ENCODE measurements at regions not wholly inside any gene's neighbourhood (a gene's known extent, or its start where the extent isn't known, plus 50 kb on each side); places are given as distances from the start of the nearest gene placed in this dataset.

DNA sequence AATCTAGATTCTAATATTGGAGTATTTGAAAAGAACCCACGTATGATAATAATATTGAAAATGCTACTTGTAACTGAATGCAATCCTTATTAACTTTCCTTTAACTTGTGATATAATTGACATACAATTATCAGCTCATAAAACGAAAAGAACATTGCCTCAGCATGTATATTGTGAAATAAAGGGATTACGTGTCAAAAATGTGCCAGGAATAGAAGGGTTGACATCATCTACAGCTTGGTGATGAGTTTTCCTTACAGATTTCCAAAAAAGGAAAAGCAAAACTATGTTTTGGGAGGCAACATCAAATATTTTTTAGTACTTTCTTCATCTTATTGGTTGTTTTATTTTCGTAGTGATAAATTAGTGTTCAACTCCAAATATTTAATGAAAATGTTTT lies 266.0 kb upstream of the PTGER4 start:
- DNase-seq: no peak

DNA sequence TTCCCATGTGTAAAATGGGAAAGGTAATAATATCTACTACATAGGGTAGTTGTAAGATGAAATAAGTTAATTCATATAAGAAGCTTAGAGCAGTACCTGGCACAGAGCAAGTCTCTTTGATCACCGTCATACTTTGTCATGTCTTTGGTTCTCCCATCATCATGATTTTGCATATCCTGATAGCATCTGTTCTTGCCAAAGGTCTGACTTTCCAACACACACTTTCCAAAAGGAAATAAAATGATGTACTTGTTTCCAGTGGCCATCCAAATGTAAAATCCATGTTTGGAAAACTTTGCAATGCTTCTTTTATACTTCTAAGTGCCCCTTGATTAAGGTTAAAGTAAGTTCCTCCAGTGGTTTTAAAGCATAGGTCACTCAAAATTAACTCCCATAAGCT lies 266.9 kb upstream of the PTGER4 start:
- DNase-seq: no peak

DNA sequence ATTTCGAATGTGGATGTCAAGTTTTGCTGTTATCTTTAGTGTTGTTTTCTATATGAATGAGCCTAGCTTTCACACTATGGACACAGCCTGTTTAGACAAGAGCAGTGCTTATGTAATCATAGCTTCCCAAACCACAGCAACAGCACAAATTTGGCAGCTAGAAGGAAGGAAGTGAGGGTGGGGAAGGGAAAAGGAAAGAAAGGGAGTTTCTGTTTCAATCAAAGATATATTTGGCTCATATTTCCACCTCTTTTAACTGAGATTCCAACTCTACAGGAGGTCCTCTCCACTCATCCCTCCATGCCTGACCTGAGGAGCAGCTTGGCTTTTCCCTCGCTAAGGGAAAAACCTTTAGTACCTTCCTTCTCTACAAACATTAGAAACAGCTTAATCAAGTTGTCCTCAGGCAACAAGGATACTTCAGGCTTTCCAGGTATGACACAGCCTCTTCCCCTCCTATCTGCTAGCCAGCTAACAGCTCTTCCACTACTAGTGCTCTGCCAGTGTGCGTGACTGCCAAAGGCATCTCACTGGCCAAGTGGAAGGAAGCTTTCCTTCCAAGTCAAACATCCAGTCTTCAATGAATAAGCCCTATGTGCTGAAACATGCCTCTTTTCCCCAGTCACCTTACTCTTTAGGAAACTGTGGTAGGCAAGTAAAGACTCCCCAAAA lies 268.6 kb upstream of the PTGER4 start:
- no peak for DNase-seq

DNA sequence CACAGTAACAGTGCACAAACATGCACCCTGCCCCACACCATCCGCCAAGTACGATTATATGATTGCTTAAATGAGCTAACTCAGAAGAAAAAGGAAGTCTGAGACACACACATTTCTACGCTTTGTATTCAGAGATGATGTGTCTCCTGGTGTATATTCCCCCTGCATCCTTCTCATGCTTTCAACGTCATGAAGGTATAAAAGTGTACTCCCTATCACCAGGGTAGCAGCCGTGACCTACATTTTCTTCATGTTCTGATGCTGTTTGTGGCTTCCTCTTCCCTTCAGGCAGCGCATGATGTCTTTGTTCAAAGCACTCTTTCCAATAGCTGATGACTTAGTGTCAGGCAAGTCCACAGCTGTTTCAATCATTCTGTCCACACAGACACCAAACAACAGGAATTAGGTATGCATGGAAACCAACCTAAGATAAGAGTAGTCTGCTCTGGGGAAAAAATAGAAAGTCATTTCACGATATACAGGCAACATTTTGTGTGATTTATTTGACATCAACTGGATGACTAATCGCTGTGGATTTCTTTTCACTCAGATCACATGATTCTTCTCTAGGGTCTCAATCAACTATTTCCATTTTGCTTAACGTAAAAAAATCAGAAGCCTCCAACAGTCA lies 269.4 kb upstream of the PTGER4 start:
- peak; percentile 42 for DNase-seq

GRCh38 chr5:40409601-40410000 lies 270.1 kb upstream of the PTGER4 start:
- DNase-seq: peak; percentile 6

DNA sequence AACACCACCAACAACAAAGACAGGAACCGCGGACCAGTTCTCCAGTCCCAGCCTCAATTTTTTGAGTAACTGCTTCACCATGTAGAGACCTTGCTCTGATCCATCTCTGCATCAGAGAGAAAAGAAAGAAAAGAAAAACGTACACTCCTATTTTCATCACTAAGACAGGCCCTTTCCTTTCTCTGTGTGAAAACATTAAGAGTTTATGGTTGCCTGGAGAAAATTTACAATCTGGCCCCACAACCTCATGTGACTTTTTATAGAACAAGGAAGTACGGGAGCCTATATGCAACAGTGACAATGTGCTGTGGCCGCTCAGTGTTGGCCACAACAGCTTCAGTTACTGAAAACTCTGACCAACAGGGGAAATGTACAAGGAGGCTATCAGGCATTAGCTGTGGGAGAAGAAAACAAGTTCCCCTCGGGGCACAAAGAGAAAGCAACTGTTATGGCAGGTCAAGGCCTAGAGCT lies 272.9 kb upstream of the PTGER4 start:
- no peak for DNase-seq

DNA sequence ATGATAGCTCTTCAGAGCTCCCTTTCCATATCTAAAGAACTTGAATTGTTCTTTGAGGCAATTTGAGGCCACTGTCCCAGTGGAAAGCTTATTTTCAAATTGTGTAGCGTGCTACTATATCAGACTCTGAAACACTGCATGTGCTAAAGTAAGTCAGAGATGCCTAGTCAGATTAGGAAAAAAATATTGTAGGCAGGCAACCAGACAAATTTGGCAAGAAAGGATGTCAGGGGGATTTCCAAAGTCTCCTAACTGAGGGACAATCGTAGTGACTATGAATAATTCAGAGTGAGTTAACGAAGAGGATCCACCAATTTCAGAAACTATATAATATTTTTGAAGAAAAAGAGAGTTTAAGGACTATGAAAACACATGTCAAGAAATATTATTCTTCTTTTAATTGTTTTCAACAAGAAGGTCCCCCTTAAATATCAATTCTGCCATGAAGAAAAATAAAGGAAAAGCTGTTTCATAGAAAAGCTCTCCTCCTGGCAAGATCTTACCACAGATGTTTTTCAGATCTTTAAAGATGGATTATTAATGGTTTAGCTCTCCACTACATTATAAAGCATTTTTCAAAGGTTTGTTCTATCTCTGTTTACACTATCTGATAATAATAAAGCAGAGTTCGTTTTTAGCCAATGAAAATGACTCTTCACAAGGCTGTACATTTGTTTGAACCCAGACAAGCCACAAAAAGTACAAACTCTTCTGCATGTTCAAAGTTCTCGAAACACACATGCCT lies 273.5 kb upstream of the PTGER4 start:
- no peak for DNase-seq

GRCh38 chr5:40405230-40405629 lies 274.5 kb upstream of the PTGER4 start:
- no peak for DNase-seq

DNA sequence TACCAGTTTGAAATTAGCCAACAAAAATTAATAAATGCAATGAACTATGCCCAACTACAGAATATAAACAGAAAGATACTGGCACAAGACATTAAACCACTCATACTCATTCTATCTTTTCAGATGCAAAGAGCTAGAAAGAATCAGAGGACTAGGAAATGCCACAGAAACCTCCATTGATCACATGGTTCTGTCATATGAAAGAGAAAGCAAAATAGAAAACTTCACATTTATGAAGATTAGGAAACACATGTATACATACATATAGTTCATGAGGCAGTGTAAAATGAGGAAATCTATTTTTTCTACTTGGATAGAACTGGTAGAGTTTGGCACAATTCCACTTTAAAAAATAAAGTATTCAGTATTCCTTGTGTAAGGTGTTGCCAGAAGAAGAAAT lies 275.1 kb upstream of the PTGER4 start:
- no peak for DNase-seq

DNA sequence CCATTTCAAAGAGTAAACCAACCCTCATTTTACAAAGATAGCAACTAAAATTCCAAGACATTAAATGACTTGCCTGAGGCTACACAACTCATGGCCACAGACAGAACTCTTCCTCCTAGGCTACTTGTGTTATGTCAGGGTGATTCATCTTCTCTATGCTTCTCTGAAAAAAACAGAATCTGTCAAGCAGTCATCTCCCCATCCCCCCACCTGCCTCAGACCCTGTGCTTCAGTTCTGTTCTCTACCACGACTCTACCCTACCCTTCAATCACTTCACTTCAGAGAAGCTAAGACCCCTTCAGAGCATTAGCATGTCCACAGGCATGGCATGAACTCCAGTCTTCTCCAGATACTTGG lies 277.7 kb upstream of the PTGER4 start:
- no peak for DNase-seq

DNA sequence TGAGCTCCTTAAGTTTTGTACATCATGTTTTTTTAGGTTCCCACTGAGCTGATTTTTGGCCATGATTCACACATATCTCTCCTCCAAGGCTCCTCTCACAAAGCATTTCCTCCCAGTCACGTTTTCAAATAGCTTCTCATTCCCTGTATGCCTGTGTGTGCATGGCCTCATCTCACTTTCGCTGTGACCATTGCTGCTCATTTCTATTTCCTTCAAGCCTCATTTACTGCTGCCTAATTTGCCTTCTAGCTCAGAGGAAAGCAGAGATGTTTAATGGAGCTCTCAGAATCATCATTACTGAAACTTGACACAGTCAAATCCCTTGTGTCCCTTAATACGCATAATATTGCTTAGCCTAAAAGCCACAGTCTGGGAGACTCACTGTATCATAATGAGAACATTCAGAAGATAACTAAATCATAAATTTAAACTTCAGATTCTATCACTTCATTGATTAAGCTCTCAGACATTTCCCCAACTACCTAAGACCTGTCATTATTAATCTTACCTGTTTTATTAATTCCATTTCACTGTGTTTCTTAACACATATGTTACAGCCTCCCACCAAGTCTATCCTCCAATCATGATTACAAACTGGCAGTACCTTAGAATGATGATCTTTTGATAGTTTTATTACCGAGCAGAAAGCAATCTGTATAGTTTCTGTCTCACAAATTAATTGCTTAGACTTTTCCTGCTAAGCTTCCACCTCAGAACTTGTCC lies 278.3 kb upstream of the PTGER4 start:
- no peak for DNase-seq

- DNase-seq: no peak
Observed at GRCh38 chr5:40400245-40400644, 279.5 kb upstream of the PTGER4 start.

DNA sequence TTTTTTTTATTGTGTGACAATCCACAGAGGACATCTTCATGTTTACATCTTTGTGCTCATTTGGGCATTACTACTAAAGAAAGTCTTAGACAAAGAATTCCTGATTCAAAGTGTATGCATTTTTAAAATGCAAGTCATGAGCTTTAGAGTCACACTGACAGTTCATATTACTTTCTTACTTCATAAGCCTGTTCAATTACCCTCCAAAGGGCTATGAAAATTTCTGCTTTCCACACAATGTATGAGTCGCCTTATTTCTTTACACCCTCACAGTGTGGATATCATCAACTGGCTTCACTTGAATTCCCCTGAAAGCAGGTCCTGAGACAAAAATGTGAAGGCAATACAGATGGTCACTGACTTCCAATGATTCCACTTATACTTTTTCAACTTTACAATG lies 280.4 kb upstream of the PTGER4 start:
- no peak for DNase-seq

- DNase-seq: no peak
Observed at GRCh38 chr5:40397976-40398375, 281.7 kb upstream of the PTGER4 start.

DNA sequence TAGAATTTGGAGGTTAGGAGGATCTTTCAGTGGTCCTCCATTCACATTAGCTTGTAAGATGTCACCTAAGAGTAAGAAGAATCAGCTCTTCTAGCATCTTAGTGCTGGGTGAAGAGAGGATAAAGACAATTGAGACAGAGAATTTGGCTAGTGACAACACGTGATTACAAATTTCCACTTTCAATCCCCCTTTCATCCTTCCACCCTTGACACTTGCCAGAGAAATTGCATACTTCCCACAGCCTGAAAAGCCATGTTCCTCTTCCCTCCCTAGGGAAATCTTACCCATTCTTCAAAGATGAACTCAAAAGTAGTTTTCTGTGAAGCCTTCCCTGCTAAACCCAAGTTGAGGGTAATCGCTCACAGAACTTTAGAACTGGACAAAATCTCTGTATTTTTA lies 282.6 kb upstream of the PTGER4 start:
- no peak for DNase-seq

DNA sequence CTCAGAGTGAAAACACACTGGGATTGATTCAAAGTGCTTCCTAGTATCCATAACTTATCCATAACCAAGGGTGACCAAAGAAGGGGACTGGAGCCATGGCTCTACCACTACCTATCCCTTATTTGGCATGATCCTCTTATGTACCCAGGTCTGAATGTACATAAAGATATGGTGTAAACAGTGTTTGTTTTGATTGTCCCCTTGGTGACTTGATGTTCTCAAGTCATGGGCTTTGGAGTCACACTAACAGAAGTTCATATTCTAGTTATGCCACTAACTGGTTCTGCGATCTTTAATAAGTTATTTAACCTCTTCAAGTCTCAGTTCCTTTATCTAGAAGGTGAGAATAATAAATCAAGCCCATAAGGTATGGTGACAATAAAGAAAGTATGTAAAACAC lies 283.4 kb upstream of the PTGER4 start:
- DNase-seq: no peak

GRCh38 chr5:40395251-40395650 lies 284.5 kb upstream of the PTGER4 start:
- DNase-seq: no peak

DNA sequence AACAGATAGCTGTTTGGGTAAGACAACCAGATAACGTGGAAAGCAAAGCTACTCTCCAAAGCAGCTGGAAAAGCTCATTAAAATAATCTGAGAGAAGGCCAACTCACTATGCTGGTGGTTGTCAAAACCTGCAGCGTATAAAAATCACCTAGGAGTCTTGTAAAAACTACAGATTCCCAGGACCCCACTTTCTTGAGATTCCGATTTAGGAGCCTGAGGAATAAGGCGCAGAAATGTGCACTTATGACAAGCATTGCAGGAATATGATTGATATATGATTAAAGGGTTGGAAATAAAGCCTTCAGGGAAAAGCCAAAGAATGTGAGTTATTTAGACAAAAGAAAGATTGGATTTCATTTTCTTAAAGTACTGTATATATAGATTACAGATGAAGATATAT lies 285.0 kb upstream of the PTGER4 start:
- no peak for DNase-seq

DNA sequence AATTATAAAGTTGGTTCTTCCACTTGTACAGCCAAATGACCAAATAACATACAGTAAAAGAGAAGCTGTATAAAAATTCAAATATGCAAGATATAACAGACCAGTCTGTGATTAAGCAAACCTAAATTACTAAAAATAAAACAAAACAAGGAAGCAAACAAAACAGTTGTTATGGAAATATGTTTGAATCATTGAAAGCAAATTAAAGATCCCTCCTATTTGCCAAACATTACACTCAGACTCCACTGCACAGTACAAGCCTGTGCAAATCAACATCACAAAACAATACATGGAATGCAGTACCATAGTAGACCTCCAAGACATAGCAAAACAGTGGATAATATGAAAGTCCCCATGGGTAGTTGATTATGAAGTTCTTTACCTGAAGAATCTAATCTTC lies 288.1 kb upstream of the PTGER4 start:
- DNase-seq: no peak

- DNase-seq: no peak
Observed at GRCh38 chr5:40390281-40391149, 289.2 kb upstream of the PTGER4 start.

DNA sequence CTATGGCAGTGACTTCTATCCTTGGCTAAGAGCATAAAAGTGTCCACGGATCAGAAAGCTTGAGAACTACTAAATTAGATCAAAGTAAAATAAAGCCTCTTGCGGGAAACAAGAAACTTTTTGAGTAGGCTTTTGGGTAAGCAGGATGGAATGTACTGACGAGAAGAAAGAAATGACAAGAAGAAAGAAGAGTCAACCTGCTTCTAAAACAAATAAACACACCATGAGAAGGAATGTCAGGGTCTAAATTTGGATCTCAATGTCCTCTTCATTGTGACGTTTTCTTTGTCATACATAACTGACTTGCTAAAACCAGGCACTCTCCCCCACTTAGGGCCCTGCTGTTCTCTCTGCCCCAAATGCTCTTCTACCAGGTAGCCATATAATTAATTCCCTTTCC lies 290.1 kb upstream of the PTGER4 start:
- no peak for DNase-seq

DNA sequence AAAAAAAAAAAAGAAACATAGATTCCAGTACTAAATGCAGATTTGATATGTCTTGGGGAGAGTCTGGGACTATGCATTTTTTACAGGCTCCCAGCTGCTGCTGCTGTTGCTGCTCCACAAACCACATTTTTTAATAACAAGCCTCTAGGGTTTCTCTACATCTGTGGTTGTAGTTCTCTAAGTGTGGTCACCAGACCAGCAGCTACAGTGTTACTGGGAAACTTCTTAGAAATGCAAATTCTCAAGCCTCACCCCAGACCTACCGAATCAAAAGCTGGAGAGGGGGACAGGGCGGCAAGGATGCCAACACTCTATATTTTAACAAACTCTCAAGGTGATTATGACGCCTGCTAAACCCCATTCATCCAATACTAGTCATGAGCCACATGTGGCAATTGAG lies 293.4 kb upstream of the PTGER4 start:
- no peak for DNase-seq

DNA sequence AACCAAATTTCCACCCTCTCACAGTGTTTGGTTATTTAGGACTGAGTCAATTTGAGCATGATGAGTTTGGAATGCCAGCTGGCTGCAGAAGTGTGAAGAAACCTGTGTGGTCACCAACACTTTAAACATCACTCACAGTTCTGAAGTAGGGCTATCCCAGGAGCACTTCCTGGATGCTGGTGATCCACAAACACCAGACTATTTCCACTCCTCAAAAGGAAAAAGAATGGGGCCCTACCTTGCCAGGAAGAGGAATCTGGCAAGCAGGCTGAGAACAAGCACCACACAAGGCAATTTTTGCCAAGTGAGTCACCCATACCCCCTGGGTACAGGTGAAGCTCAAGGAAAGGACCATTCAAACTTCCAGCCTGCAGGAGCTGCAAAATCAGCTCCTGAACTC lies 294.2 kb upstream of the PTGER4 start:
- no peak for DNase-seq

Measured in effector CD8-positive, alpha-beta T cell (primary cell).